GM12878 (cell line): ENCODE measurements at regions not wholly inside any gene's neighbourhood (a gene's known extent, or its start where the extent isn't known, plus 50 kb on each side); places are given as distances from the start of the nearest gene placed in this dataset.

ENCODE experiments used
- HDAC2 ChIP-seq: fragments of 200-600 bp; sonication (generic); IDR thresholded peaks from 2 replicates; pipeline ENCODE4 v1.6.1; 2017
- POLR2AphosphoS5 ChIP-seq: IDR thresholded peaks from 2 replicates; pipeline ENCODE4 v1.6.1; 2011; ENCODE audit warnings: mild to moderate bottlenecking, low read length, inconsistent platforms

DNA sequence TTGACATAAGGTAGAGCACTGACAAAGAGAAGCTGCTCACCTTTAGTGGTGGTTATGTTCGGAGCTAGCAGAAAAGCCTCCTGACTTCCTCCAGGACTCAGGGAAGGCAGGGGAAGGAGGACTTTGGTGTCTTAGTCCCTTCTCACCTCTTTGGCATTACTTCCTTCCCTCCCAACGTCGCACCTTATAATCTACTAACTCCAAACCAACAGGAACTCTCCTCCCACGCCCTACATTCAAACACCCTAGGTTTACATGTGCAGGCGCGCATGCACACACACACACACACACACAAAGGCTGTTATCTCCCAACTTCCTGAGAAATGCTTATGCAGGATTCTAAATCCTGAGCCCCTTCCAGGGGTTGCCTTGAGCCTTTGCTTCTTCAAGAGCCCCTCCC is 157.7 kb upstream of the STS start:
- TF ChIP-seq HDAC2: no peak
- TF ChIP-seq POLR2AphosphoS5: no peak
